Left ventricle myocardium inferior (tissue), 1 donor: ENCODE measurements at regions not wholly inside any gene's neighbourhood (a gene's known extent, or its start where the extent isn't known, plus 50 kb on each side); places are given as distances from the start of the nearest gene placed in this dataset.

Experiments used
- DNase-seq: peaks from one replicate; pipeline ENCODE4 v3.0.0-alpha.2; 2020
- H3K27ac ChIP-seq: fragments of 200-600 bp; replicated peaks from 2 replicates; pipeline ENCODE4 v1.8.0; 2021
- H3K27me3 ChIP-seq: fragments of 200-600 bp; 2 replicates; pipeline ENCODE4 v1.8.0; 2021; ENCODE audit warnings: low read depth
- H3K36me3 ChIP-seq: fragments of 200-600 bp; 2 replicates; pipeline ENCODE4 v1.8.0; 2021
- H3K4me1 ChIP-seq: fragments of 200-600 bp; 2 replicates; pipeline ENCODE4 v1.8.0; 2021
- H3K4me3 ChIP-seq: fragments of 200-600 bp; 2 replicates; pipeline ENCODE4 v1.8.0; 2021; ENCODE audit warnings: mild to moderate bottlenecking, moderate library complexity
- H3K9me3 ChIP-seq: fragments of 200-600 bp; replicated peaks from 2 replicates; pipeline ENCODE4 v1.8.0; 2021
- CTCF ChIP-seq: fragments of 200-600 bp; IDR thresholded peaks from 2 replicates; pipeline ENCODE4 v1.8.0; 2021; ENCODE audit warnings: antibody characterized with exemption, mild to moderate bottlenecking, borderline replicate concordance
- intact Hi-C: fragments of 100-400 bp; cut with micrococcal nuclease; formaldehyde crosslinking; loops from one replicate; pipeline ENCODE4 v1.11.0; 2022
- donor health status: DM: no; HTN: yes; CAD: no; lungs with severe emphysema.

GRCh38 chr20:6485351-6485750 lies 282.1 kb upstream of the BMP2 start:
- no peaks in the 10 kb centered on the region for H3K36me3 ChIP-seq
- no peak for TF ChIP-seq CTCF
- no peaks in the 10 kb centered on the region for H3K27me3 ChIP-seq
- intact Hi-C loops: no loop called here
- no peak for DNase-seq
- H3K4me1 ChIP-seq: no peaks in the 10 kb centered on the region
- H3K27ac ChIP-seq: no peak overlapping the region
- no peak overlapping the region for H3K4me3 ChIP-seq
- H3K9me3 ChIP-seq: no peaks in the 10 kb centered on the region

DNA sequence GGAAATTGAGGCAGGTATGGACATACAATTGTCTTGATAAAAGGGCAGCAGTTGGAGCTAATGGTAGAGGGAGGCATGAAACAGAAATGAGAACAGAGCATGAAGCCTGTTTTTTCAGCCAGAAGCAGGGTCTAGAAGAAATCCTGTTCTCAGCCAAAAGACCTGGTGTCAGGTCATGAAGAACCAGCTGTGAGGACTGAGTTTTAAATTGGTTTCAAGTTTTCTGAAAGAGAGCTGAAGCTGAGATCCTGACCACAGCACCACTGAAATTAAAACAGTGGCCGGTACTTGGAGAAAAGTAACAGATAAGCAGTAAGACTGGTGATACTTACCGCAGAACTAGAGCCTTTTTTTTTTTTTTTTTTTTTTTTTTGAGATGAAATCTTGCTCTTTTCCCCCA lies 283.8 kb upstream of the BMP2 start:
- no peaks in the 10 kb centered on the region for H3K27me3 ChIP-seq
- intact Hi-C loops: no loop called here
- no peak for DNase-seq
- TF ChIP-seq CTCF: no peak
- H3K9me3 ChIP-seq: no peaks in the 10 kb centered on the region
- H3K4me3 ChIP-seq: no peak overlapping the region
- H3K27ac ChIP-seq: no peak overlapping the region
- no peaks in the 10 kb centered on the region for H3K4me1 ChIP-seq
- H3K36me3 ChIP-seq: no peaks in the 10 kb centered on the region

DNA sequence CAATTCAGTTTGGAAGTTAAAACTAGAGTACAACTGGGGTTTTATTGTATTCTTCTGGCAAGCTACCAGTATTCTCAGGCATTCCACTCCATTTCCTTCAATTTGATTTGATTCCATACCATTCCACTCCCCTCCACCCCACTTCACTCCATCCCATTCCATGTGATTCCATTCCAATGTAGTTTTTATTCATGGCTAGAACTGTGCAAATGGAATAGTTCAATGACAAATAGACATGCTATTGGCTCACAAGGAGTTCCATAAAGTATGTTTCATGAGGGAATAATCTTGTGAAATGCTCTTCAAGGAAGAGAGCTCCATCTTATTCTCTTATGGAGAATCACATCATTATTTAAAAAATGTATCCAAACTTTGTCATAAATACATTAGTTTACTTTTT lies 285.0 kb upstream of the BMP2 start:
- Histone ChIP-seq H3K4me3 (no peak overlapping the region), H3K27me3 (no peaks in the 10 kb centered on the region), H3K36me3 (no peaks in the 10 kb centered on the region), H3K4me1 (no peaks in the 10 kb centered on the region), H3K27ac (no peak overlapping the region), H3K9me3 (no peaks in the 10 kb centered on the region)
- intact Hi-C loops: no loop called here
- DNase-seq: no peak
- TF ChIP-seq CTCF: no peak

GRCh38 chr20:6480328-6481200 lies 286.9 kb upstream of the BMP2 start:
- Histone ChIP-seq H3K27me3 (no peaks in the 10 kb centered on the region), H3K9me3 (no peaks in the 10 kb centered on the region), H3K27ac (no peak overlapping the region), H3K4me3 (no peak overlapping the region), H3K4me1 (no peaks in the 10 kb centered on the region), H3K36me3 (no peaks in the 10 kb centered on the region)
- no peak for DNase-seq
- intact Hi-C loops: no loop called here
- TF ChIP-seq CTCF: no peak

- DNase-seq: no peak
- no peaks in the 10 kb centered on the region for H3K36me3 ChIP-seq
- H3K27me3 ChIP-seq: no peaks in the 10 kb centered on the region
- no peak overlapping the region for H3K4me3 ChIP-seq
- intact Hi-C loops: no loop called here
- H3K9me3 ChIP-seq: no peaks in the 10 kb centered on the region
- no peak for TF ChIP-seq CTCF
- no peak overlapping the region for H3K27ac ChIP-seq
- no peaks in the 10 kb centered on the region for H3K4me1 ChIP-seq
Measured at GRCh38 chr20:6473197-6473596, 294.3 kb upstream of the BMP2 start.
